Keratinocyte (primary cell): ENCODE measurements at regions not wholly inside any gene's neighbourhood (a gene's known extent, or its start where the extent isn't known, plus 50 kb on each side); places are given as distances from the start of the nearest gene placed in this dataset.

Experiments
- CTCF ChIP-seq, 3 experiments: IDR thresholded peaks in 1 of 3; conservative IDR thresholded peaks in 1 of 3; optimal IDR thresholded peaks in 1 of 3; 2 replicates in 2 of 3; 3 replicates in 1 of 3; pipeline versions ENCODE3 to v1.5.1; 2011; ENCODE audit warnings: low read length in 3 of 3, mild to moderate bottlenecking in 3 of 3, moderate library complexity in 2 of 3, control low read depth in 1 of 3, inconsistent platforms in 1 of 3; ENCODE audit not compliant: insufficient read depth in 2 of 3; ENCODE audit errors: extremely low read depth in 1 of 3
- EZH2 ChIP-seq: IDR thresholded peaks from one replicate; pipeline ENCODE4 v1.6.1; 2012; ENCODE audit warnings: inconsistent platforms, mild to moderate bottlenecking, low read length, moderate library complexity

GRCh38 chrX:131841496-131842437 lies 181.3 kb upstream of the STK26 start:
- TF ChIP-seq CTCF (optimal IDR thresholded peaks at IDR 0.05 in 1 of 3, IDR thresholded peaks at IDR 0.05 in 1 of 3, conservative IDR thresholded peaks at IDR 0.05 in 1 of 3; ENCODE audit: extremely low read depth in 1 of 3, insufficient read depth in 2 of 3, low read length in 3 of 3) (peak; percentile 85 to 92 (median 88)), EZH2 (no peak)
